ENCODE measurements at regions not wholly inside any gene's neighbourhood (a gene's known extent, or its start where the extent isn't known, plus 50 kb on each side); places are given as distances from the start of the nearest gene placed in this dataset.
A peak's percentile ranks its signal among the peaks of the same experiment; 100 is the strongest.

GRCh38 chr13:106985481-106985880 is 417.5 kb upstream of the ARGLU1 start:
- no peak overlapping the region for H3K4me3 Mint-ChIP-seq
- H3K9me3 Mint-ChIP-seq: peaks cover 0 to 25% (median 5%) of the 10 kb centered on the region in 9 donors
- H3K4me1 Mint-ChIP-seq: no peaks in the 10 kb centered on the region
- POLR2A ChIA-PET: no interaction called here
- H3K27me3 Mint-ChIP-seq: peaks cover 0 to 8% (median 0%) of the 10 kb centered on the region in 5 donors
- no peak overlapping the region for H3K27ac Mint-ChIP-seq
- H3K36me3 Mint-ChIP-seq: peaks cover 0 to 5% (median 0%) of the 10 kb centered on the region in 3 donors
- ATAC-seq (no peak), DNase-seq (no peak)

GRCh38 chr13:106981051-106981450 is 413.1 kb upstream of the ARGLU1 start:
- ATAC-seq (no peak), DNase-seq (no peak)
- Mint-ChIP-seq H3K4me3 (no peak overlapping the region), H3K27me3 (peaks cover 0 to 1% (median 0%) of the 10 kb centered on the region in 5 donors), H3K36me3 (no peaks in the 10 kb centered on the region), H3K27ac (no peak overlapping the region), H3K4me1 (no peaks in the 10 kb centered on the region), H3K9me3 (peaks cover 0 to 16% (median 3%) of the 10 kb centered on the region in 9 donors)
- POLR2A ChIA-PET: no interaction called here

- peaks cover 0 to 4% (median 1%) of the 10 kb centered on the region in 5 donors for H3K27me3 Mint-ChIP-seq
- POLR2A ChIA-PET: no interaction called here
- H3K36me3 Mint-ChIP-seq: no peaks in the 10 kb centered on the region
- DNase-seq (no peak), ATAC-seq (no peak)
- H3K4me1 Mint-ChIP-seq: no peaks in the 10 kb centered on the region
- no peak overlapping the region for H3K4me3 Mint-ChIP-seq
- H3K27ac Mint-ChIP-seq: no peak overlapping the region
- peaks cover 0 to 4% (median 0%) of the 10 kb centered on the region in 9 donors for H3K9me3 Mint-ChIP-seq
Observed at GRCh38 chr13:106967391-106967790, 399.5 kb upstream of the ARGLU1 start.

GRCh38 chr13:106963151-106963550 is 395.2 kb upstream of the ARGLU1 start:
- ATAC-seq (no peak), DNase-seq (no peak)
- Mint-ChIP-seq H3K4me3 (no peak overlapping the region), H3K27me3 (no peaks in the 10 kb centered on the region), H3K27ac (no peak overlapping the region), H3K36me3 (no peaks in the 10 kb centered on the region), H3K9me3 (peaks cover 0 to 4% (median 0%) of the 10 kb centered on the region in 9 donors), H3K4me1 (no peaks in the 10 kb centered on the region)
- POLR2A ChIA-PET: no interaction called here

GRCh38 chr13:106961651-106962050 is 393.7 kb upstream of the ARGLU1 start:
- Mint-ChIP-seq H3K4me1 (no peaks in the 10 kb centered on the region), H3K9me3 (peaks cover 0 to 7% (median 0%) of the 10 kb centered on the region in 9 donors), H3K27me3 (peaks cover 0 to 5% (median 0%) of the 10 kb centered on the region in 5 donors), H3K4me3 (no peak overlapping the region), H3K36me3 (no peaks in the 10 kb centered on the region), H3K27ac (no peak overlapping the region)
- POLR2A ChIA-PET: no interaction called here
- no peak for ATAC-seq
- DNase-seq: no peak

- no peak overlapping the region for H3K27ac Mint-ChIP-seq
- no peak for DNase-seq
- no peak for ATAC-seq
- POLR2A ChIA-PET: no interaction called here
- H3K4me3 Mint-ChIP-seq: no peak overlapping the region
- peaks cover 0 to 7% (median 0%) of the 10 kb centered on the region in 9 donors for H3K9me3 Mint-ChIP-seq
- H3K36me3 Mint-ChIP-seq: no peaks in the 10 kb centered on the region
- peaks cover 0 to 5% (median 0%) of the 10 kb centered on the region in 5 donors for H3K27me3 Mint-ChIP-seq
- no peaks in the 10 kb centered on the region for H3K4me1 Mint-ChIP-seq
Observed at GRCh38 chr13:106961216-106961615, 393.3 kb upstream of the ARGLU1 start.

GRCh38 chr13:106958621-106959048 is 390.7 kb upstream of the ARGLU1 start:
- H3K27ac Mint-ChIP-seq: no peak overlapping the region
- no peak overlapping the region for H3K4me3 Mint-ChIP-seq
- H3K9me3 Mint-ChIP-seq: peaks cover 4 to 15% (median 8%) of the 10 kb centered on the region in 9 donors
- H3K36me3 Mint-ChIP-seq: no peaks in the 10 kb centered on the region
- H3K4me1 Mint-ChIP-seq: no peaks in the 10 kb centered on the region
- no peak for DNase-seq
- H3K27me3 Mint-ChIP-seq: peaks cover 0 to 9% (median 0%) of the 10 kb centered on the region in 5 donors
- POLR2A ChIA-PET: no interaction called here
- ATAC-seq: no peak

- H3K4me3 Mint-ChIP-seq: no peak overlapping the region
- no peak for DNase-seq
- H3K36me3 Mint-ChIP-seq: no peaks in the 10 kb centered on the region
- POLR2A ChIA-PET: no interaction called here
- no peak for ATAC-seq
- H3K4me1 Mint-ChIP-seq: no peaks in the 10 kb centered on the region
- H3K9me3 Mint-ChIP-seq: peaks cover 0 to 3% (median 0%) of the 10 kb centered on the region in 9 donors
- peaks cover 0 to 3% (median 0%) of the 10 kb centered on the region in 5 donors for H3K27me3 Mint-ChIP-seq
- no peak overlapping the region for H3K27ac Mint-ChIP-seq
Observed at GRCh38 chr13:106942563-106942962, 374.6 kb upstream of the ARGLU1 start.

GRCh38 chr13:106941779-106942178 is 373.8 kb upstream of the ARGLU1 start:
- Mint-ChIP-seq H3K27ac (no peak overlapping the region), H3K9me3 (peaks cover 0 to 3% (median 0%) of the 10 kb centered on the region in 9 donors), H3K36me3 (no peaks in the 10 kb centered on the region), H3K4me1 (no peaks in the 10 kb centered on the region), H3K27me3 (peaks cover 0 to 3% (median 0%) of the 10 kb centered on the region in 5 donors), H3K4me3 (no peak overlapping the region)
- DNase-seq (no peak), ATAC-seq (no peak)
- POLR2A ChIA-PET: no interaction called here

- H3K36me3 Mint-ChIP-seq: no peaks in the 10 kb centered on the region
- no peak overlapping the region for H3K27ac Mint-ChIP-seq
- DNase-seq: no peak
- H3K9me3 Mint-ChIP-seq: peaks cover 0 to 2% (median 0%) of the 10 kb centered on the region in 9 donors
- POLR2A ChIA-PET: no interaction called here
- H3K4me3 Mint-ChIP-seq: no peak overlapping the region
- no peak for ATAC-seq
- peaks cover 0 to under 1% (median 0%) of the 10 kb centered on the region in 4 donors for H3K4me1 Mint-ChIP-seq
- H3K27me3 Mint-ChIP-seq: peaks cover under 1 to 43% (median 7%) of the 10 kb centered on the region in 5 donors
Observed at GRCh38 chr13:106927421-106927820, 359.5 kb upstream of the ARGLU1 start.

- peaks cover 11 to 79% (median 29%) of the 10 kb centered on the region in 5 donors for H3K27me3 Mint-ChIP-seq
Observed at GRCh38 chr13:106922384-106922783, 354.4 kb upstream of the ARGLU1 start.

GRCh38 chr13:106919638-106920037 is 351.7 kb upstream of the ARGLU1 start:
- peaks cover 10 to 58% (median 31%) of the 10 kb centered on the region in 5 donors for H3K27me3 Mint-ChIP-seq
- peak overlapping the region in 3 of 10 donors; percentile 23 to 48 (median 33) for H3K4me3 Mint-ChIP-seq
- DNase-seq (no peak), ATAC-seq (no peak)
- no peaks in the 10 kb centered on the region for H3K36me3 Mint-ChIP-seq
- POLR2A ChIA-PET: no interaction called here
- no peaks in the 10 kb centered on the region for H3K9me3 Mint-ChIP-seq
- H3K27ac Mint-ChIP-seq: no peak overlapping the region
- H3K4me1 Mint-ChIP-seq: peaks cover 4 to 16% (median 11%) of the 10 kb centered on the region in 4 donors

More at GRCh38 chr13:106922384-106922783, 354.4 kb upstream of the ARGLU1 start:
- Mint-ChIP-seq H3K27ac (no peak overlapping the region), H3K4me1 (peaks cover 4 to 16% (median 11%) of the 10 kb centered on the region in 4 donors), H3K36me3 (no peaks in the 10 kb centered on the region), H3K4me3 (no peak overlapping the region), H3K9me3 (no peaks in the 10 kb centered on the region)
- DNase-seq: no peak
- POLR2A ChIA-PET: no interaction called here
- no peak for ATAC-seq

- DNase-seq (no peak), ATAC-seq (no peak)
- Mint-ChIP-seq H3K4me1 (peaks cover 4 to 16% (median 11%) of the 10 kb centered on the region in 4 donors), H3K4me3 (peak overlapping the region in 8 of 10 donors; percentile 23 to 61 (median 52)), H3K9me3 (no peaks in the 10 kb centered on the region), H3K36me3 (no peaks in the 10 kb centered on the region), H3K27me3 (peaks cover 7 to 55% (median 31%) of the 10 kb centered on the region in 5 donors), H3K27ac (peak overlapping the region in 4 of 10 donors; percentile 9 to 34 (median 24))
- POLR2A ChIA-PET: no interaction called here
Observed at GRCh38 chr13:106919133-106919532, 351.2 kb upstream of the ARGLU1 start.

GRCh38 chr13:106918557-106918860 is 350.6 kb upstream of the ARGLU1 start:
- peak overlapping the region in 9 of 10 donors; percentile 72 to 86 (median 77) for H3K4me3 Mint-ChIP-seq

More at GRCh38 chr13:106918557-106918860, 350.6 kb upstream of the ARGLU1 start:
- Mint-ChIP-seq H3K36me3 (no peaks in the 10 kb centered on the region), H3K9me3 (no peaks in the 10 kb centered on the region), H3K4me1 (peaks cover 4 to 16% (median 11%) of the 10 kb centered on the region in 4 donors), H3K27ac (no peak overlapping the region), H3K27me3 (peaks cover 7 to 55% (median 31%) of the 10 kb centered on the region in 5 donors)
- POLR2A ChIA-PET: no interaction called here
- no peak for DNase-seq
- ATAC-seq: no peak

Data from naive thymus-derived CD8-positive, alpha-beta T cell (primary cell).